ENCODE measurements at regions not wholly inside any gene's neighbourhood (a gene's known extent, or its start where the extent isn't known, plus 50 kb on each side); places are given as distances from the start of the nearest gene placed in this dataset.

DNA sequence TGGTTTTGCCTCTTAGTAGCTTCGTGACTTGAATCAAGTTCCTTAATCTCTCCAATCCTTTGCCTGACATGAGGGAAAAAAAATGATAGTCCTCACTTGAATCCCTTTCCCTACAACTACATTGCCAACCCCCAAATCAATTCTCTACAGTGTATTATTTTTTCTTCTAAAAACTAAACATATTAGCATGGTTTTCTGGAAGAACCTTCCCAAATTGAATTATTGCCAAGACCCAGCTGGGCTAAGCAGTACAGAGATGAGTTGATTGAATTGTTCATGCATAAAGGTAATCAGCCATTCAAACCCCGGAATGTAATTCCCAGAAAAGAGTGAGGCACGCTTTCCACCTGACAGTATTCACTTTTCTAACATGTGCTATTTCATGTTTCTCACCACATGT lies 155.6 kb upstream of the AGR3 start:
- POLR2A ChIA-PET = no interaction called here
- TF ChIP-seq ZBTB8A (CRISPR knock-in tag; IDR thresholded peaks at IDR 0.05; ENCODE audit: borderline replicate concordance, low read depth) = no peak
- ATAC-seq (no peak), DNase-seq (ENCODE audit: low spot score) (no peak), FAIRE-seq (no peak)
- H3K9me3 ChIP-seq (ENCODE audit: low read length) = no peaks in the 10 kb centered on the region
- no peaks in the 10 kb centered on the region for H3K27me3 ChIP-seq (ENCODE audit: control insufficient read depth in 1 of 2, insufficient read depth in 2 of 2, low read length in 2 of 2)
- no peak overlapping the region for H2AFZ ChIP-seq (ENCODE audit: low read length)
- H3K27ac ChIP-seq (ENCODE audit: extremely low read length, insufficient read depth, low read length) = no peak overlapping the region
- in situ Hi-C loops (cut with HindIII; ENCODE audit: extremely low pct_ligation_motif_present, low pct_unique_long_range_greater_than_20kb) = no loop called here
- no peak overlapping the region for H3K4me2 ChIP-seq (ENCODE audit: low read depth, low read length)
- no TSS peak for BruUV-seq (replicated peaks)
- 100% methylated on average over 3 of the region's 3 CpGs for WGBS (ENCODE audit: low lambda C conversion rate)
- CTCF ChIA-PET (ENCODE audit: low intra/inter-chr PET ratio, low total read pairs) = no interaction called here
- H3K36me3 ChIP-seq (replicated peaks in 1 of 2; ENCODE audit: control insufficient read depth in 1 of 2, insufficient read depth in 2 of 2, low read length in 2 of 2) = no peaks in the 10 kb centered on the region
- H3K4me3 ChIP-seq (replicated peaks in 1 of 3; ENCODE audit: insufficient read depth in 1 of 3, low read depth in 2 of 3, low read length in 3 of 3) = no peak overlapping the region
- no peak overlapping the region for H3K9ac ChIP-seq (ENCODE audit: insufficient read depth, low read depth, low read length)
- H3K79me2 ChIP-seq (ENCODE audit: insufficient read depth, low read length) = no peaks in the 10 kb centered on the region
- intact Hi-C loops (cut with micrococcal nuclease; ENCODE audit: unreplicated experiment) = no loop called here
- peaks cover 18% of the 10 kb centered on the region for H3K4me1 ChIP-seq (ENCODE audit: insufficient read depth, low read length)
- H4K20me1 ChIP-seq (ENCODE audit: insufficient read depth, low read length) = no peaks in the 10 kb centered on the region

DNA sequence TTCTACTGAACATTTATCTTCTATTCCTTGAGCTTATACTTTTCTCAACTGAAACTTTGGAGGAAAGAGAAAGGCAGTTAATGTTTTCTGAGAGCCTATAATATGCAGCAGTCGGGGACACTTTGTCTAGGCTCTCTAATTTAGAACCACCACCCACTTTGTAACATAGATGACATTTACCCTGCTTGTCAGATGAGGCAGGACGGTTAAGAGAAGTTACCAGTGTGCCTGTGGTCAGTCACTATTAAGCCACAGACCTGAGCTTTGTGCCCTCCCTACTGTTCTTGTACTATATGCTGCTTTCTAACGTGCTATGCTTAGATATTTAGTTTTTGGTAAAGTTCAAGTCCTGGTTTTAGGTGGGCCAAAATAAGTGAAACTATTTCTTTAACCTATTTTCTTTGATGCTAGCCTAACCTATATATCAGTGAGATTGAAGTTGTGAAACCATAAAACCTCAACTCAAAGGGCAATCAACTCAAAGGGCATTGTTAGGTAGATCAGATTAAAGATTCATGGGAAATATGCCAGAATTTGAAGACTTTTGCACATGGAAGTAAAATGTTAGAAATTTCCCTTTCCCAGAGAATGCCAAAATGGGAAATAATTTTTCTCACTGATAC lies 156.5 kb upstream of the AGR3 start:
- intact Hi-C loops (cut with micrococcal nuclease; ENCODE audit: unreplicated experiment) = loop anchor here (2.0 kb wide), 1 partner anchor 17 kb away; no protein-coding TSS in a partner anchor
- TF ChIP-seq MED1 (CRISPR knock-in tag; IDR thresholded peaks at IDR 0.05) = no peak
- TF ChIP-seq SYNCRIP (IDR thresholded peaks at IDR 0.05; ENCODE audit: insufficient read depth, low read depth, low read length) = no peak
- TF ChIP-seq FOSL2 (CRISPR knock-in tag; IDR thresholded peaks at IDR 0.05) = no peak
- TF ChIP-seq ATF7-NPFF (CRISPR knock-in tag; IDR thresholded peaks at IDR 0.05; ENCODE audit: low read depth) = no peak
- TF ChIP-seq, protein P1, sequence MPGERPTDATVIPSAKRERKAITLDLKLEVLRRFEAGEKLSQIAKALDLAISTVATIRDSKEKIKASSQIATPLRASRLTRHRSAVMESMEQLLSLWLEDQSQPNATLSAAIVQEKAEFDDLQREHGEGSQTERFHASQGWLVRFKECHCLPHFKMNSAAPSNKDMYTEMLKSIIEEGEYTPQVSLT (CRISPR knock-in tag; IDR thresholded peaks at IDR 0.05; ENCODE audit: borderline replicate concordance, low read depth) = no peak
- no peak for TF ChIP-seq GATA4 (IDR thresholded peaks at IDR 0.05; ENCODE audit: borderline replicate concordance, low read depth)
- TF ChIP-seq PAWR (CRISPR knock-in tag; IDR thresholded peaks at IDR 0.05; ENCODE audit: borderline replicate concordance) = no peak
- no peak for TF ChIP-seq ZNF883 (CRISPR knock-in tag; IDR thresholded peaks at IDR 0.05; ENCODE audit: not compliant biosample characterization)
- no peak for TF ChIP-seq RBM39 (IDR thresholded peaks at IDR 0.05; ENCODE audit: low read depth, low read length, poor library complexity, severe bottlenecking)
- TF ChIP-seq ZNF24 (IDR thresholded peaks at IDR 0.05) = no peak
- TF ChIP-seq, protein P2, sequence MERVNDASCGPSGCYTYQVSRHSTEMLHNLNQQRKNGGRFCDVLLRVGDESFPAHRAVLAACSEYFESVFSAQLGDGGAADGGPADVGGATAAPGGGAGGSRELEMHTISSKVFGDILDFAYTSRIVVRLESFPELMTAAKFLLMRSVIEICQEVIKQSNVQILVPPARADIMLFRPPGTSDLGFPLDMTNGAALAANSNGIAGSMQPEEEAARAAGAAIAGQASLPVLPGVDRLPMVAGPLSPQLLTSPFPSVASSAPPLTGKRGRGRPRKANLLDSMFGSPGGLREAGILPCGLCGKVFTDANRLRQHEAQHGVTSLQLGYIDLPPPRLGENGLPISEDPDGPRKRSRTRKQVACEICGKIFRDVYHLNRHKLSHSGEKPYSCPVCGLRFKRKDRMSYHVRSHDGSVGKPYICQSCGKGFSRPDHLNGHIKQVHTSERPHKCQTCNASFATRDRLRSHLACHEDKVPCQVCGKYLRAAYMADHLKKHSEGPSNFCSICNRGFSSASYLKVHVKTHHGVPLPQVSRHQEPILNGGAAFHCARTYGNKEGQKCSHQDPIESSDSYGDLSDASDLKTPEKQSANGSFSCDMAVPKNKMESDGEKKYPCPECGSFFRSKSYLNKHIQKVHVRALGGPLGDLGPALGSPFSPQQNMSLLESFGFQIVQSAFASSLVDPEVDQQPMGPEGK (CRISPR knock-in tag; IDR thresholded peaks at IDR 0.05) = no peak
- no peak for TF ChIP-seq GABPB1 (CRISPR knock-in tag; IDR thresholded peaks at IDR 0.05)
- TF ChIP-seq SRSF9 (IDR thresholded peaks at IDR 0.05; ENCODE audit: borderline replicate concordance, insufficient read depth, low read depth, low read length, poor library complexity, severe bottlenecking) = no peak
- no peak for TF ChIP-seq AHR (CRISPR knock-in tag; IDR thresholded peaks at IDR 0.05)

More for the DNA sequence above, 156.5 kb upstream of the AGR3 start:
- no peak for FAIRE-seq
- H3K27ac ChIP-seq (ENCODE audit: extremely low read length, insufficient read depth, low read length) = no peak overlapping the region
- no peak overlapping the region for H3K4me2 ChIP-seq (ENCODE audit: low read depth, low read length)
- no peak overlapping the region for H3K9ac ChIP-seq (ENCODE audit: insufficient read depth, low read depth, low read length)
- no peaks in the 10 kb centered on the region for H3K36me3 ChIP-seq (replicated peaks in 1 of 2; ENCODE audit: control insufficient read depth in 1 of 2, insufficient read depth in 2 of 2, low read length in 2 of 2)
- no peaks in the 10 kb centered on the region for H3K79me2 ChIP-seq (ENCODE audit: insufficient read depth, low read length)
- H3K9me3 ChIP-seq (ENCODE audit: low read length) = no peaks in the 10 kb centered on the region
- BruUV-seq (replicated peaks) = no TSS peak
- peaks cover 19% of the 10 kb centered on the region for H3K4me1 ChIP-seq (ENCODE audit: insufficient read depth, low read length)
- no peak for ATAC-seq
- peak; percentile 5 for DNase-seq (ENCODE audit: low spot score)
- no peaks in the 10 kb centered on the region for H4K20me1 ChIP-seq (ENCODE audit: insufficient read depth, low read length)
- no peak overlapping the region for H3K4me3 ChIP-seq (replicated peaks in 1 of 3; ENCODE audit: insufficient read depth in 1 of 3, low read depth in 2 of 3, low read length in 3 of 3)
- CTCF ChIA-PET (ENCODE audit: low intra/inter-chr PET ratio, low total read pairs) = no interaction called here
- in situ Hi-C loops (cut with HindIII; ENCODE audit: extremely low pct_ligation_motif_present, low pct_unique_long_range_greater_than_20kb) = no loop called here
- 74% methylated on average over 3 of the region's 3 CpGs for WGBS (ENCODE audit: low lambda C conversion rate)
- no peaks in the 10 kb centered on the region for H3K27me3 ChIP-seq (ENCODE audit: control insufficient read depth in 1 of 2, insufficient read depth in 2 of 2, low read length in 2 of 2)
- POLR2A ChIA-PET = no interaction called here
- no peak overlapping the region for H2AFZ ChIP-seq (ENCODE audit: low read length)

All from HepG2 (cell line).